Ectodermal cell (in vitro differentiated cells): ENCODE measurements at regions not wholly inside any gene's neighbourhood (a gene's known extent, or its start where the extent isn't known, plus 50 kb on each side); places are given as distances from the start of the nearest gene placed in this dataset.

Source experiments
- H3K27ac ChIP-seq: 2 replicates; pipeline ENCODE4 v1.7.0; 2013; ENCODE audit warnings: mild to moderate bottlenecking, low read depth, low read length; ENCODE audit not compliant: insufficient read depth, poor library complexity, severe bottlenecking
- H3K27me3 ChIP-seq: 2 replicates; pipeline ENCODE4 v1.7.0; 2013; ENCODE audit warnings: mild to moderate bottlenecking, low read length; ENCODE audit not compliant: insufficient read depth, control insufficient read depth, poor library complexity, severe bottlenecking
- H3K36me3 ChIP-seq: one replicate; pipeline ENCODE4 v1.7.0; 2013; ENCODE audit warnings: low read length; ENCODE audit not compliant: control insufficient read depth, insufficient read depth
- H3K4me1 ChIP-seq: one replicate; pipeline ENCODE4 v1.7.0; 2013; ENCODE audit warnings: low read length; ENCODE audit not compliant: control insufficient read depth, insufficient read depth
- H3K4me3 ChIP-seq: 2 replicates; pipeline ENCODE4 v1.7.0; 2013; ENCODE audit warnings: low read depth, low read length, control low read depth; ENCODE audit not compliant: insufficient read depth
- H3K9me3 ChIP-seq: 2 replicates; pipeline ENCODE4 v1.7.0; 2013; ENCODE audit warnings: mild to moderate bottlenecking, low read length, moderate library complexity; ENCODE audit not compliant: control insufficient read depth
- WGBS, 2 experiments: methylation state at CpG; one replicate each; pipeline ENCODE4 v1.1.7; 2013; ENCODE audit warnings: missing lambda C conversion rate in 2 of 2; 5-methylcytosine and 5-hydroxymethylcytosine counted together

- no peaks in the 10 kb centered on the region for H3K27me3 ChIP-seq
- no peak overlapping the region for H3K27ac ChIP-seq
- H3K36me3 ChIP-seq, result no peaks in the 10 kb centered on the region
- no peak overlapping the region for H3K4me3 ChIP-seq
- H3K4me1 ChIP-seq, result no peaks in the 10 kb centered on the region
- H3K9me3 ChIP-seq, result no peaks in the 10 kb centered on the region
- 67 to 100% methylated on average over 1 of the region's 1 CpG for WGBS, 2 experiments
Measured at GRCh38 chr4:147343692-147344091, 137.2 kb upstream of the EDNRA start.

- H3K4me1 ChIP-seq, result no peaks in the 10 kb centered on the region
- 70 to 82% methylated on average over 1 of the region's 1 CpG for WGBS, 2 experiments
- H3K27me3 ChIP-seq, result no peaks in the 10 kb centered on the region
- H3K36me3 ChIP-seq, result no peaks in the 10 kb centered on the region
- H3K4me3 ChIP-seq, result no peak overlapping the region
- H3K27ac ChIP-seq, result no peak overlapping the region
- H3K9me3 ChIP-seq, result no peaks in the 10 kb centered on the region
Measured at GRCh38 chr4:147345662-147346061, 135.2 kb upstream of the EDNRA start.

GRCh38 chr4:147347217-147347616 is 133.7 kb upstream of the EDNRA start:
- H3K36me3 ChIP-seq, result no peaks in the 10 kb centered on the region
- WGBS, 2 experiments, result 87 to 95% methylated on average over 7 to 8 of the region's 8 CpGs
- H3K4me1 ChIP-seq, result no peaks in the 10 kb centered on the region
- H3K9me3 ChIP-seq, result no peaks in the 10 kb centered on the region
- H3K27me3 ChIP-seq, result no peaks in the 10 kb centered on the region
- H3K27ac ChIP-seq, result no peak overlapping the region
- H3K4me3 ChIP-seq, result no peak overlapping the region

GRCh38 chr4:147349193-147349592 is 131.7 kb upstream of the EDNRA start:
- H3K27ac ChIP-seq, result no peak overlapping the region
- H3K4me1 ChIP-seq, result no peaks in the 10 kb centered on the region
- 76 to 79% methylated on average over 3 of the region's 3 CpGs for WGBS, 2 experiments
- no peaks in the 10 kb centered on the region for H3K36me3 ChIP-seq
- no peaks in the 10 kb centered on the region for H3K27me3 ChIP-seq
- H3K9me3 ChIP-seq, result no peaks in the 10 kb centered on the region
- H3K4me3 ChIP-seq, result no peak overlapping the region

GRCh38 chr4:147351083-147351787 is 129.7 kb upstream of the EDNRA start:
- 91 to 94% methylated on average over 4 to 5 of the region's 5 CpGs for WGBS, 2 experiments
- no peaks in the 10 kb centered on the region for H3K4me1 ChIP-seq
- no peaks in the 10 kb centered on the region for H3K27me3 ChIP-seq
- H3K4me3 ChIP-seq, result no peak overlapping the region
- H3K36me3 ChIP-seq, result no peaks in the 10 kb centered on the region
- H3K27ac ChIP-seq, result no peak overlapping the region
- no peaks in the 10 kb centered on the region for H3K9me3 ChIP-seq

- H3K9me3 ChIP-seq, result no peaks in the 10 kb centered on the region
- WGBS, 2 experiments, result 87 to 98% methylated on average over 1 of the region's 1 CpG
- no peak overlapping the region for H3K4me3 ChIP-seq
- H3K4me1 ChIP-seq, result no peaks in the 10 kb centered on the region
- no peaks in the 10 kb centered on the region for H3K27me3 ChIP-seq
- no peak overlapping the region for H3K27ac ChIP-seq
- H3K36me3 ChIP-seq, result no peaks in the 10 kb centered on the region
Measured at GRCh38 chr4:147354237-147354636, 126.7 kb upstream of the EDNRA start.

GRCh38 chr4:147355032-147355656 is 125.8 kb upstream of the EDNRA start:
- Histone ChIP-seq H3K36me3 (no peaks in the 10 kb centered on the region), H3K4me1 (no peaks in the 10 kb centered on the region), H3K4me3 (no peak overlapping the region), H3K27ac (no peak overlapping the region), H3K9me3 (no peaks in the 10 kb centered on the region), H3K27me3 (no peaks in the 10 kb centered on the region)
- 84 to 87% methylated on average over 3 of the region's 3 CpGs for WGBS, 2 experiments

GRCh38 chr4:147355847-147356246 is 125.0 kb upstream of the EDNRA start:
- H3K4me3 ChIP-seq, result no peak overlapping the region
- H3K27me3 ChIP-seq, result no peaks in the 10 kb centered on the region
- no peaks in the 10 kb centered on the region for H3K9me3 ChIP-seq
- no peaks in the 10 kb centered on the region for H3K36me3 ChIP-seq
- no peak overlapping the region for H3K27ac ChIP-seq
- 86 to 100% methylated on average over 1 of the region's 1 CpG for WGBS, 2 experiments
- H3K4me1 ChIP-seq, result no peaks in the 10 kb centered on the region

- H3K27me3 ChIP-seq, result no peaks in the 10 kb centered on the region
- no peak overlapping the region for H3K4me3 ChIP-seq
- H3K36me3 ChIP-seq, result no peaks in the 10 kb centered on the region
- 64 to 65% methylated on average over 3 of the region's 3 CpGs for WGBS, 2 experiments
- H3K4me1 ChIP-seq, result no peaks in the 10 kb centered on the region
- no peak overlapping the region for H3K27ac ChIP-seq
- H3K9me3 ChIP-seq, result no peaks in the 10 kb centered on the region
Measured at GRCh38 chr4:147360301-147360700, 120.6 kb upstream of the EDNRA start.

- H3K27ac ChIP-seq, result no peak overlapping the region
- H3K9me3 ChIP-seq, result no peaks in the 10 kb centered on the region
- no peak overlapping the region for H3K4me3 ChIP-seq
- no peaks in the 10 kb centered on the region for H3K27me3 ChIP-seq
- no peaks in the 10 kb centered on the region for H3K36me3 ChIP-seq
- H3K4me1 ChIP-seq, result no peaks in the 10 kb centered on the region
- 89 to 93% methylated on average over 1 of the region's 1 CpG for WGBS, 2 experiments
Measured at GRCh38 chr4:147361726-147362125, 119.2 kb upstream of the EDNRA start.
